Right renal pelvis (tissue), 4 donors: ENCODE measurements at regions not wholly inside any gene's neighbourhood (a gene's known extent, or its start where the extent isn't known, plus 50 kb on each side); places are given as distances from the start of the nearest gene placed in this dataset.
"Not testable (repeated sequence)": the region's sequence is repeated elsewhere in the genome, so short reads cannot be mapped to it uniquely, and the experiment has no call there.

Experiments
- DNase-seq, 4 donors: peaks; one replicate each; pipeline ENCODE4 v3.0.0-alpha.2; 2013; ENCODE audit warnings: low read depth in 4 of 4, low spot score in 3 of 4, missing footprints in 1 of 4

DNA sequence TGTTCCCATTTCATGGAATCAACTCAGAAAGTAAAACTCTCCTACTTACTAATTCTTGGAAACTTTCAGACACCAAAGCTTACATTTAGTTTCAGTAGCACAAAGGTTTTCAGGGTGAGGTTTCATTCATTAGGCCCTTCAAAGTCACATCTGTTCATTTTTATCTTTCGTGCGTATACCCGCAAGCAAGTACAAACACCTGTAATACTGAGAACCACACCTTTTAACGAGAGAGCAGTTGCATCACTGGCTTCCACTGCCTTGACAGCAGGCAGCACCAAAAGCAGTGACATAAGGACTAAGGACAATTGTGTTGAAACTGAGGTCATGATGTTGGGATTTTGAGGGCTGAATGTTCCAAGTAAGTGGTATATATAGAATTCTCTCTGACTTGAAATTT lies 60.5 kb downstream of the GOLGA6L22 start:
- DNase-seq, result not testable (repeated sequence)

DNA sequence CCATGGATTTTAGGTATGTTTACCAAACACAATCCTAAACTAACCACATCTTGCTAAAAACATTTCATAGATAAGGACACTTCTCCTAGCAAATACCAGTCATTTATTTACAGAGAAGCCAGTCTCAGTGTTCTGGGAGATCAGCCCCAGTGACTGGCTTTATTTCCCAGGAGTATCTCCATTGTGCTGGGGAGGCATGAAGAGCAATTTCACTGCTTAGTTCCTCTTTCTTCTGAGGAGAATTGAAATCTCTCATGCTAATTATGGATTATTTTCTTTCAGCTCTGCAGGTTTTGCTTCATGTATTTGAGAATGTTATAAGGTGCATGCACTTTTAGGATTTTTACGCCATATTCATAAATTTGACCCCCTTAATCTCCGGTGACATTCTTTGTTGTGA lies 67.8 kb downstream of the GOLGA6L22 start:
- DNase-seq, result not testable (repeated sequence)

DNA sequence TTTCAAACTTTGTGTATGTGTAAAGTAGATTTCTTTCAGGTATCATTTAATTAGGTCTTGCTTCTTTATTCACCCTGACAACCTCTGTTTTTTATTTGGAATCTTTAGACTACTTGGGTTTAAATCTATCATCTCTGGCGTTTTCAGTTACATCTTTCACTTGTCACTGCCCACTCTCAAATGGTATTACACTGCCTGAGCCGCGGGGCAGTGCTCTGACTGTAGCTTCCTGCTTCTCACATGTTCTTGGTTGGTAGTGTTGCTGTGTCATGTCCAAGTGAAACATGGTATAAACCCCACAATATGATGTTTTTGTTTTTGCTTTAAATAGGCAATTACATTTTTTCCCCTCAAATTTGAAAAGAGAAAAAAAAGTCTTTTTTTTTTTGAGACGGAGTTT lies 68.3 kb downstream of the GOLGA6L22 start:
- not testable (repeated sequence) for DNase-seq

DNA sequence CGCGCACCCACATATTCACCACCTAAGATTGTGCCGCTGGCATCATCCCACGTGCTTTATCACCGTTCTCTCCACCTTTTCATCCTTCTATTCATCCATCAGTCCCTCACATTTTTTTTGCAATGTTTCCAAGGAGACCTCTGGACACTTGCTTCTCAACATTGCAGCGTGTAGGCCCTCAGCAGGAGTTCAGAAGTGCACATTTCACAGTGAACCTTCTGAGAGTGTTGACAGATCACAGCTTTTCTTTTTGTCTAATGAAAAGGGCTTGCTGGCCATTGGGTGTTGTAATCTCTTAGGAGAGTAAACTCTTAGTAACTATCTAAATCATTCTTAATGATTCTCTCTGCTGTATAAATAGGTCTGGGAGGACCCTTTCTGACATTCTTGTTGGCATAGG lies 70.5 kb downstream of the GOLGA6L22 start:
- DNase-seq, result not testable (repeated sequence)

DNA sequence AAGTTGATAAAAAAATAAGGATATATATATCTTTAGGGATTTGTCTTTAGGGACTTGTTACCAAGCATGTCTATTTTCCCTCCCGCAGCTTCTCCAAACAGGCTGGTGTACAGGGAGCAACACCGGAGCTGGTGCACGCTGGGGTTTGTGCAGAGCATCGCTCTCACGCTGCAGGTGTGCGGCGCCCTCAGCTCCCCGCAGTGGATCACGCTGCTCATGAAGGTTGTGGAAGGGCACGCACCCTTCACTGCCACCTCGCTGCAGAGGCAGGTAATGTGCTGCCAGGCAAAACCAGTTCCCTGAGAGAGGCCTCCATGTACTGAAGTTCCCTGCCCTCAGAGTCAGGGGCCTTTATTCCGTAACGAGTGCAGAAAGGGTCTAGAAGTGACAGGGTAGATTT lies 101.0 kb downstream of the GOLGA6L22 start:
- not testable (repeated sequence) for DNase-seq

DNA sequence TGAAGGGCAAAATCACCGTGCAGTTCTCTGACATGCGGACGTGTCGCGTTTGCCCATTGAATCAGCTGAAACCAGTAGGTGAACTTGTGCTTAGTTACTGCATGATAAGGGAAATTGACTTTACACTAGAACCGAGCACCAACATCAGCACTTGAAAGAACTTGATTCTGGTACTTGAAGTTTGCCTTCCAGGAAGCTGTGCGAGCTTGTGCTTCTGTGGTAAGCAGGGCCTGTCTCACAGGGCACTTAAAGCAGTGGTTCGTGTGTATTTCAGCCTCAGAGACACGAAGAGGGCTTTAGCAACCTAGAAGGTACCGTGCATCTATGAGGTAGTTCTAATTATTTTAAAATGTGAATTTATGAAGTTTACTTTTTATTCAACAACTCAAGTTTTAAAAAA lies 103.0 kb downstream of the GOLGA6L22 start:
- DNase-seq, result not testable (repeated sequence)

DNA sequence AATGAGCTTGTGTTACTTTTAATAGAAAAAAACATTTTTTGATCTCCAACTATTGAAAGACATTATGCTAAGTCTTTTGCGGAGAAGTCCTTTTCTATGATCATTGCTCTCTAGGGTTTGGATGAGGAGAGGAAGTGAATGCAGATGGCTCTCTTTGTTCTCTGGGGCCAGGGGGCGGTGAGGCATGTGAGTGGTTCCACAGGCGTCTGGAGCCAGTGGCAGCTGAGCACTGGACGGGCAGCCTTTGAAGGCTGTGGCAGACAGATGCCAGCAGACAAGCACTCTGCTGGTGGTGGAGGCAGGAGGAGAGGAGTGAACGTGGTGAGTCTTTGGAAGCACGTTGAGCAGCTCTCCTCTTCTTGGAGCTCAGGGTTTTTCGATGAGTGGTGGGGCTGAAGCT lies 107.8 kb downstream of the GOLGA6L22 start:
- not testable (repeated sequence) for DNase-seq

DNA sequence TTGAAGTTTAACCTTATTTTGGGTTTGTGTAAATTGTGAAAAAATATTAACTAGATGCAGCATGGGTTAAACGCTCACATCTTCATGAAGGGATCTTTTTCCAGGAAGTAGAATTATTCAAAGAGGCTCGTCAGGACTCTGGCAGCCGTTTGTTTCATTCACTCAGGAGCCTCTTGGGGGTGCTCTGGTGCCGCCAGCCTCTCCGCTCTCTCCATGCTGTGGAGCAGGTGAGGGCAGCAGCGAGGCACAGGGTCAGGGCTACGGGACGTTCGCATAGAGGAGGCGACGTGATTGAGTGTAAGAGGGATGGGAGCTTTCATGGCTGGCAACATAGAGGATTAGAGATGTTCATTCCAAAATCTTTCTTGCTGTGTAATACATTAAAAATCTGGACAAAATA lies 110.8 kb downstream of the GOLGA6L22 start:
- DNase-seq, result not testable (repeated sequence)

DNA sequence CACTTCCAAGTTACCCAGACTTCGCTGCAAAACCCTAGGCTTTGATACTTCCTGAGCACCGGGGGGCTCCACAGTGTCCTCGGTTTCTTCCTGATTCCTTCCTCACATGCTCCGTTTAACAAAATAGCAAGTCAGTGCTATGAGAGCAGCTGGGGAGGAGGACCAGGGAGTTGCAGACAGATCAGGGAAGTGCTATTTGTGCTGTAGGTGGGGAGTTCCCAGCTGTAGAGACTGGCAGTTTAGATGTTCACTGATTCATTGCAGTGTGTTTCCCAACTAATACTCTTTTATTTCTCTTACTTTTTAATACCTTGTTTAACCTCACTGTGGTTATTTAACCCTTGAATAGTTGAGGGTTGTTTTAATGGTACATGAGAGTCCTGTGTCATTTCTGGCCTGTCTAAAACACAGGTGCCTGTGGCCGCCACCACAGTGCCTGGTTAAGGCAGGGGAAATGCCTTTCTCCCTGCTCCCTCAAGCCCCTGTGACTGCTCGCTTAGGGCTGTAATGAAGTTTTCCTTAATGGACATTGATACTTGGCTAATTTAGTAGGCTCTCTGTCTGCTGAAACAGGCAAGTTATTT lies 113.5 kb downstream of the GOLGA6L22 start:
- DNase-seq, result not testable (repeated sequence)

DNA sequence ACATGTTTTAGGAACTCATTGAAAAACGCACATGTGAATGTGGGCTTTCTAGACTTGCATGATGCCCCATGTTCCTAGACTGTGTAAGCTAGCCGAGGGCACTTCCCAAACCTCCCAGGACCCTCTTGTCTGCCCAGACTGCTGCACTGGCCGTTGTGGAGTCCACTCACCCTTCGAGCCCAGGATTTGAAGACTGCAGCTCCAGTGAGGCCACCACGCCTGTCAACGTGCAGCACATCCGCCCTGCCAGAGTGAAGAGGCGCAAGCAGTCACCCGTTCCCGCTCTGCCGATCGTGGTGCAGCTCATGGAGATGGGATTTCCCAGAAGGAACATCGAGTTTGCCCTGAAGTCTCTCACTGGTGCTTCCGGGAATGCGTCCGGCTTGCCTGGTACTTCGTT lies 114.1 kb downstream of the GOLGA6L22 start:
- not testable (repeated sequence) for DNase-seq

DNA sequence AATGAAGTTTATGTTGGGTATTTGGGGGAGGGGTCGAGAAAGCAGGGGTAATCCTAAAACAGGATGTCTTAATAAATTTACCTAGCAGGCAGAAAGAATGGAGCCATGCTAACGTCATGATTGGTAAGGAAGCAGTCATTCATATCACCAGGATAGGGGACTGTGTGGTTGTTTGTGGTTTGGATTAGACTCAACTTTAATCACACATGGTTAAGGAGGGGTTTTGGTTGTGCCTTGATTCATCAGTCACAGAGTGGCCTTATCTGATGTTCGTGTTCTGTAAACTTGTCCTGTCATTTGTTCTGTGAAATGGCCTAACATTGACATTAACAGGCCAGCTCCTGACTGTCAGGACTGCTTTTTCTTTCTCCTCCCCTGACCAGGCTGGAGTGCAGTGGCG lies 119.1 kb downstream of the GOLGA6L22 start:
- not testable (repeated sequence) for DNase-seq

DNA sequence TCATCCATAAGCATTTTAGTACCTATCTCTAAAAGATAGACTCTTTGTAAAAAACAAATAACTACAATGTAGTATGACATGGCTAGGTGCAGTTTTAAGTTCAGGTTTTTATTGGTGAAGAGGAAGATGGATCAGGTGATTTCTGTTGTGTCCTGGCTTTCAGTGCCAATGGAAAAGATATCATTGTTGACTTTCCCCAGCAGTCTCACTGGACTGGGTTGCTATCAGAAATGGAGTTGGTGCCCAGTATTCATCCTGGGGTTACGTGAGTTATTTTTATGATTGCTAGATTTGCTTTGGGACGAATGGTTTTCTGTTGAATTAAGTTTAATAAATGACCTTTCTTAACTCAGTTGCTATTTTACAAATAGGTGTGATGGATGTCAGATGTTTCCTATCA lies 120.5 kb downstream of the GOLGA6L22 start:
- not testable (repeated sequence) for DNase-seq

DNA sequence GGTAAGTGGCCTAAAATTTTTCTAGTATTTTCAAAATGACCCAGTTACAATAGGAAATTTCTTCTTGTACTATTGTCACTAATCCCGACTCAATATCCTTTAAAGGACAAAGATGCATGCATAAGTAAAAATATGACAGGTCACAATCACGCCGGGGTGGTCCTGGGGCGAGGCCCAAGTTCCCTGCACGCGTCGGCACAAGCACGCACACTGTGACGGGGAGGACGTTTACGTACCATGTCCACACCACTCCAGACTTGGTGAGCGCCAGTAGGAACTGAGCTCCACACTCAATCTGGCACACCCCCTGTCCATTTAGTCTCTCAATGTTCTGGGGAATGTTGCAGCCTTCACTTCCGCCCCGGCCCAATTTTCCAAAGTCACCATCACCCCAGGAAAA lies 128.7 kb downstream of the GOLGA6L22 start:
- DNase-seq, result not testable (repeated sequence)

DNA sequence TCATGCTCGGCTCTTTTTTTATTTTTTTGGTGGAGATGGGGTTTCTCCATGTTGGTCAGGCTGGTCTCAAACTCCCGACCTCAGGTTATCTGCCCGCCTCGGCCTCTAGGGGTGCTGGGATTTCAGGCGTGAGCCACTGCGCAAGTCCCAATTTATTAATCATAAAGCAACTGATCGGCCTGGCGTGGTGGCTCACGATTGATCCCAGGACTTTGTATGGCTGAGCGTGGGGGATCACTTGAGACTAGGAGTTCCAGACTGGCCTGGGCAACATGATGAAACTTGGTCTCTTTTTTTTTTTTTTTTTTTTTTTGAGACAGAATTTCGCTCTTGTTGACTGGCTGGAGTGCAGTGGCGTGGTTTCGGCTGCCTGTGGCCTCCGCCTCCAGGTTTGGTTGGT lies 139.8 kb downstream of the GOLGA6L22 start:
- not testable (repeated sequence) for DNase-seq

DNA sequence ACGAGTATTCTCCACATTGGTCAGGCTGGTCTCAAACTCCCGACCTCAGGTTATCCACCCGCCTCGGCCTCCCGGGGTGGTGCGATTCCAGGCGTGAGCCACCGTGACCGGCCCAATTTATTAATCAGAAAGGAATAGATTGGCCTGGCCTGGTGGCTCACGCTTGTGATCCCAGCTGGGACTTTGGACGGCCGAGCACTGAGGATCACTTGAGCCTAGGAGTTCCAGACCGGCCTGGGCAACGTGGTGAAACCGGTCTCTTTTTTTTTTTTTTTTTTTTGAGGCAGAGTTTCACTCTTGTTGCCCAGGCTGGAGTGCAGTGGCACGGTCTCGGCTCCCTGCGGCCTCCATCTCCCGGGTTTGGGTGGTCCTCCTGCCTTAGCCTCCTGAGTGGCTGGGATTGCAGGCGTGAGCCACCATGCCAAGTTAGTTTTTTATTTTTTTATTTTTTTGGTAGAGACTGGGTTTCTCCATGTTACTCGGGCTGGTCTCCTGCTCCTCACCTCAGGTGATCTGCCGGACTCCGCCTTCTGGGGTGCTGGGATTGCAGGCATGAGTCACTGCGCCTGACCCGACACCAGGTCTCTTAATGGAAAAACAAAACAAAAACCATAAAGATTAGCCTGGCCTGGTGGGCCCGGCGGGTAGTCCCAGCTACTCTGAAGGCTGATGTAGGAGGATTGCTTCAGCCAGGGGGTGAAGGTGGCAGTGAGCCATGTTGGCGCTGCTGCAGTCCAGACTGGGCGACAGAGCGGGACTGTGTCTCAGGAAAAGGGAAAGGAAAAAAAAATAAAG lies 141.0 kb downstream of the GOLGA6L22 start:
- not testable (repeated sequence) for DNase-seq

DNA sequence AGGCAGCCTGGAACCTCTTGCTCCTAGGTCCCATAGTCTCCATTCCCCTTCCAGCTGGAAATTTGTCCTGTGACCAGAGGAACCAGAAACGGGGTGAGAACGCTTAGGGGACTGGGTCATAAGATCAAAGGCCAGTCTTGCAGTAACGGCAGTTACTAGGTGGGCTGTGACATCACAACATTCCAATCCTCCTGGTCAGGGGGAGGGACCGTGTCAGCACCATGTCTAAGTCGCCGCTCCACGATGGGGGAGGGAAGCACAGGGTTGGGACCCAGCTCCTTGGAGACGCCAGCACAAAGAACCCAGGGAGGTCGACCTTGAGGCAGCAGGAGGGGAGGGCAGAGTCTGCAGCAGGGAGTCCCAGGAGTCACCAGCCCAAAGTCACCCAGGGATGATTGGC lies 158.3 kb downstream of the GOLGA6L22 start:
- DNase-seq, result not testable (repeated sequence)

DNA sequence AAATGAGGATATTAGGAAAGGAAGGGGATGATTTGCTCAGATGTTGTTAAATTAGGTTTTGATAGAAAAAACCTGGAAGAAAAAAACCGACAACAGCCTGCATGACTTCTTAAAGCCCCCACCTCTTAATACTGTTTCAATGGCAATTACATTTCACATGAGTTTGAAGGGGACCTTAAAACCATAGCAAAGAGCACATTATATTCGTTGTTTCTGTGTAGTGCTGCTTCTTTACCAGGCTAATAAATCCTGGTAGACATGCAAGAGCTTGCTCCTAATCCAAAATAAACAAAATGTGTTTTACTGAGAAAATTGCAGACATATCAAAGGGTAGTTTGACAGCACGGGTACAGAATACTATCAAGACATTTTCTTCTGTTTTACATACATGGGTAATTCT lies 154.7 kb upstream of the NIPA1 start:
- not testable (repeated sequence) for DNase-seq

DNA sequence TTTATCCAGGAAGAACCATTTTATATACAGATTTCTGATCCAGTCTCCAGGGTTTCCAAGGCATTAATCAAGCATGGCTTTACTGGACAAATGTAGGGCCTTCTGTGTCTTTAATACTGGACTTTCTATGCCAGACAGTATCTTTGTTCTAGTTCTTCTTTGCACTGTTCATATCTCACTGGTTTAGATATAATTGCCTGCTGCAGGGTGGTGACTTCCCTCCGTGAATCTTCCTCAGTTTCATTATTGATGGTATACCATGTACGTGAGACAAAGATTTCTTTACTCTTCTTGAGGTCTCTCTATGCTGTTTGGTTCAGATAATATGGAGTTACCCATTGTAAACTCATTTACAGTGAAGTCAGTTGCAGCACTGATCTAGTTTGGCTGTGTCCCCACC lies 146.5 kb upstream of the NIPA1 start:
- DNase-seq, result not testable (repeated sequence)

DNA sequence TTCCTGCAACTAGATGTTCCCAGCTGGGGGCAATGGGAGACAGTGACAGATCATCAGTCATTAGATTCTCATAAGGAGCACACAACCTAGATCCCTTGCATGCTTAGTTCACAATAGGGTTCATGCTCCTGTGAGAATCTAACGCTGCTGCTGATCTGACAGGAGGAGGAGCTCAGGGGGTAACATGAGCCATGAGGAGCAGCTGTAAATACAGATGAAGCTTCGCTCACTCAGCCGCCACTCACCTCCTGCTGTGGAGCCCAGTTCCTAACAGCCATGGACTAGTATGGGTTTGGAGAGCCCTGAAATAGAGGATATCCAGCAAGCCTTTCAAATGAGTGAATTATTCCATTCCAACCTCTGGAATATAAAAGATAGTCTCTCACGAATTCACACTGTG lies 137.0 kb upstream of the NIPA1 start:
- not testable (repeated sequence) for DNase-seq

DNA sequence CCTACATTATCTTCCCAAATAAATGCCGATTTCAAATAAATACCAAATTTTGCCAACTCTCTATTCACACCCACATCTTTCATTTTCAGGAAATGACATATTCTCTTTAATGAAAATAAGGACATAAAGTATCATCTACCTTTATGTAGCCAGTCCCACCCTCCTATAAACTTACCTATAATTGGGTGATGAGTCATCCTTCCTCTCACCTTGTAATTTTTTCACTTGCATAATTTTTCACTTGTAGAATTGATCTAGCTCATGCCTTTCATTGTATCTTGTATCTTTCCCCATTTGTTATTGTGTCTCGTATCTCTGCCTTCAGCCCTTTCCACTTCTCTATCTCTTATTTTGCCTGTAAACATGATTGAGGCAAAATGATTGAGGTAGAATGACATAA lies 135.3 kb upstream of the NIPA1 start:
- not testable (repeated sequence) for DNase-seq

DNA sequence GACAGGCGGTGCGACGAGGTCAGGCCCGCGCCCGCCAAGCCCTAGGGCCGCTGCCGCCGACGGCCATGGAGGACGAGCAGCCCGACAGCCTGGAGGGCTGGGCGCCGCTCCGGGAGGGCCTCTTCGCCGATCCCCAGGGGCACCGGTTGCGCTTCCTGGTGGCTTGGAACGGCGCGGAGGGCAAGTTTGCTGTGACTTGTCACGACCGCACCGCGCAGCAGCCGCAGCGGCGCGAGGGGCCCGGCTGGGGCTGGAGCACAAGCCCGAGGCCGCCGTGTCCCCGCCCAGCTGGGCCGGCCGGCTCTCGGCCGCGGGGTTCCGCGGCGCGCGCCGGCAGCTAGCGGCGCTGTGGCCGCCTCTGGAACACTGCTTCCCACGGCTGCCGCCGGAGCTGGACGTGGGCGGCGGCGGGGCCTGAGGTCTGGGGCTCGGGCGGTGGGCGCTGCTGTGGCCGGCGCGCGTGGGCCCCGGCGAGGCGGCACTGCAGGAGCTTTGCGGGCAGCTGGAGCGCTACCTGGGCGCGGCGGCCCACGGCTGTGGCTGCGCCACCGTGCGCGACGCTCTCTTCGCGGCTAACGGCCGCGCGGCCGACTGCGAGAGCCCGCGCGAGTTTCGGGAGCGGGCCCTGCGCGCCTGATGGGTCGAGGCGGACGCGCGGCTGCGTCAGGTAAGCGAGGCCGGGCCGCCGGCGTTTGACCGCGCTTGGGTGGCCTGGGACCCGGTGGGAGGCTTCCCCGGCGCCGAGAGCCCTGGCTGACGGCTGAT lies 122.0 kb upstream of the NIPA1 start:
- DNase-seq, result peak in 2 of 4 donors; percentile 1 to 21
